K562 (cell line): ENCODE measurements at regions not wholly inside any gene's neighbourhood (a gene's known extent, or its start where the extent isn't known, plus 50 kb on each side); places are given as distances from the start of the nearest gene placed in this dataset.

Experiments
- POLR2AphosphoS2 ChIP-seq: IDR thresholded peaks from 2 replicates; pipeline ENCODE4 v1.6.1; 2012; ENCODE audit warnings: low read length, improper control_type of control experiment
- ZNF592 ChIP-seq: fragments of 450-650 bp; IDR thresholded peaks from 2 replicates; pipeline ENCODE4 v1.6.1; 2017; ENCODE audit warnings: antibody characterized with exemption, mild to moderate bottlenecking

GRCh38 chrX:13485167-13485566, 84.2 kb upstream of the EGFL6 start:
- TF ChIP-seq ZNF592, result no peak
- no peak for TF ChIP-seq POLR2AphosphoS2
